ENCODE measurements at regions not wholly inside any gene's neighbourhood (a gene's known extent, or its start where the extent isn't known, plus 50 kb on each side); places are given as distances from the start of the nearest gene placed in this dataset.

DNA sequence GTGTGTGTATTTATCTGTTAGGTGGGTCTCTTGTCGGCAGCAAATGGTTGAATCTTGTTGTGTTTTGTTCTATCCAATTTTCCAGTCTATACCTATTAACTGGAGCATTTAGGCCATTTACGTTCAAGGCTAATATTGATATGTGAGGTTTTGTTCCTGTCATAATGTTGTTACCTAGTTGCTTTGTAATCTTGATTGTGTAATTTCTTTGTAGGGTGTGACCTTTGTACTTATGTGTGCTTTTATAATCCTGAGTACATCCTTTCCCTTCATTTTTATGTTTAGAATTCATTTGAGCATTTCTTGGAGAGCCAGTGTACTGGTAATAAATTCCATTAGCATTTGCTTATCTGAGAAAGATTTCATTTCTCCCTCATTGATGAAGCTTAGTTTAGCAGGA, 83.0 kb upstream of the MIR17HG start:
- WGBS = 76% methylated on average over 2 of the region's 2 CpGs
- no peak overlapping the region for H3K27ac ChIP-seq (ENCODE audit: low read depth in 1 of 2, low read length in 2 of 2)
- no peak overlapping the region for H3K4me3 ChIP-seq (ENCODE audit: low read depth in 1 of 3, low read length in 3 of 3)
- H3K4me1 ChIP-seq (ENCODE audit: control insufficient read depth in 4 of 4, insufficient read depth in 4 of 4, low read length in 3 of 4) = no peaks in the 10 kb centered on the region
- no peaks in the 10 kb centered on the region for H3K36me3 ChIP-seq (ENCODE audit: control insufficient read depth in 4 of 4, insufficient read depth in 3 of 4, low read depth in 1 of 4, low read length in 3 of 4)
- peaks cover 0 to 11% (median 0%) of the 10 kb centered on the region in 4 donors for H3K9me3 ChIP-seq (ENCODE audit: control insufficient read depth in 4 of 4, low read length in 3 of 4)
- DNase-seq (ENCODE audit: low spot score) = no peak
- H3K9ac ChIP-seq (ENCODE audit: low read depth in 1 of 2, low read length in 2 of 2) = no peak overlapping the region
- H3K27me3 ChIP-seq (ENCODE audit: control insufficient read depth in 4 of 4, insufficient read depth in 4 of 4, low read length in 3 of 4) = no peaks in the 10 kb centered on the region
- TF ChIP-seq EGR1 (IDR thresholded peaks at IDR 0.05; ENCODE audit: low read depth in 2 of 2) (no peak), MAX (IDR thresholded peaks at IDR 0.05) (no peak), FOXA2 (IDR thresholded peaks at IDR 0.05) (no peak)

DNA sequence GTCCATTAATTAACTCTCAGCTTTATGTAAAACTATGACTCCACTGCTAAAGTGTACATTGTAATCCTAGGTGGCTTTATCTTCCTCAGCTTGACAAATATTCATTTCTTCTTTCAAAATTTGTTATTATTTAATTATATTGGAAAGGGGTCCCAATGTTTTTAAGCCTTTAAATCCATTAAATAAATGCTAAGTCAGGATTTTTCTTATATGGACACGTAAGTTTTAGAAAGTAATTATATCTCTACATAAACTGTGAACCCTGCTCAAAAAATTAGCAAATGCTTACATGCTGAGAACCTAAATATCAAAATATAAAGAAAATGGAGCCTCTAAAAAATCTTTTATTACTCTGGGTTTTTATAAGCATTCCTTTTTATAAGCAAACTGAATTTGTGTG, 78.2 kb upstream of the MIR17HG start:
- Histone ChIP-seq H3K27me3 (ENCODE audit: control insufficient read depth in 4 of 4, insufficient read depth in 4 of 4, low read length in 3 of 4) (no peaks in the 10 kb centered on the region), H3K36me3 (ENCODE audit: control insufficient read depth in 4 of 4, insufficient read depth in 3 of 4, low read depth in 1 of 4, low read length in 3 of 4) (no peaks in the 10 kb centered on the region), H3K4me3 (ENCODE audit: low read depth in 1 of 3, low read length in 3 of 3) (no peak overlapping the region), H3K27ac (ENCODE audit: low read depth in 1 of 2, low read length in 2 of 2) (no peak overlapping the region), H3K4me1 (ENCODE audit: control insufficient read depth in 4 of 4, insufficient read depth in 4 of 4, low read length in 3 of 4) (no peaks in the 10 kb centered on the region), H3K9me3 (ENCODE audit: control insufficient read depth in 4 of 4, low read length in 3 of 4) (peaks cover 0 to 11% (median 0%) of the 10 kb centered on the region in 4 donors), H3K9ac (ENCODE audit: low read depth in 1 of 2, low read length in 2 of 2) (no peak overlapping the region)
- TF ChIP-seq HNF4G (IDR thresholded peaks at IDR 0.05) = no peak
- no peak for TF ChIP-seq EGR1 (IDR thresholded peaks at IDR 0.05; ENCODE audit: low read depth in 2 of 2)
- TF ChIP-seq HNF4A (conservative IDR thresholded peaks at IDR 0.05) = no peak
- TF ChIP-seq, protein P1, sequence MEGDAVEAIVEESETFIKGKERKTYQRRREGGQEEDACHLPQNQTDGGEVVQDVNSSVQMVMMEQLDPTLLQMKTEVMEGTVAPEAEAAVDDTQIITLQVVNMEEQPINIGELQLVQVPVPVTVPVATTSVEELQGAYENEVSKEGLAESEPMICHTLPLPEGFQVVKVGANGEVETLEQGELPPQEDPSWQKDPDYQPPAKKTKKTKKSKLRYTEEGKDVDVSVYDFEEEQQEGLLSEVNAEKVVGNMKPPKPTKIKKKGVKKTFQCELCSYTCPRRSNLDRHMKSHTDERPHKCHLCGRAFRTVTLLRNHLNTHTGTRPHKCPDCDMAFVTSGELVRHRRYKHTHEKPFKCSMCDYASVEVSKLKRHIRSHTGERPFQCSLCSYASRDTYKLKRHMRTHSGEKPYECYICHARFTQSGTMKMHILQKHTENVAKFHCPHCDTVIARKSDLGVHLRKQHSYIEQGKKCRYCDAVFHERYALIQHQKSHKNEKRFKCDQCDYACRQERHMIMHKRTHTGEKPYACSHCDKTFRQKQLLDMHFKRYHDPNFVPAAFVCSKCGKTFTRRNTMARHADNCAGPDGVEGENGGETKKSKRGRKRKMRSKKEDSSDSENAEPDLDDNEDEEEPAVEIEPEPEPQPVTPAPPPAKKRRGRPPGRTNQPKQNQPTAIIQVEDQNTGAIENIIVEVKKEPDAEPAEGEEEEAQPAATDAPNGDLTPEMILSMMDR (IDR thresholded peaks at IDR 0.05; ENCODE audit: low read depth, low read length, missing input control) = no peak
- TF ChIP-seq MAX (IDR thresholded peaks at IDR 0.05) = no peak
- TF ChIP-seq, protein P2, sequence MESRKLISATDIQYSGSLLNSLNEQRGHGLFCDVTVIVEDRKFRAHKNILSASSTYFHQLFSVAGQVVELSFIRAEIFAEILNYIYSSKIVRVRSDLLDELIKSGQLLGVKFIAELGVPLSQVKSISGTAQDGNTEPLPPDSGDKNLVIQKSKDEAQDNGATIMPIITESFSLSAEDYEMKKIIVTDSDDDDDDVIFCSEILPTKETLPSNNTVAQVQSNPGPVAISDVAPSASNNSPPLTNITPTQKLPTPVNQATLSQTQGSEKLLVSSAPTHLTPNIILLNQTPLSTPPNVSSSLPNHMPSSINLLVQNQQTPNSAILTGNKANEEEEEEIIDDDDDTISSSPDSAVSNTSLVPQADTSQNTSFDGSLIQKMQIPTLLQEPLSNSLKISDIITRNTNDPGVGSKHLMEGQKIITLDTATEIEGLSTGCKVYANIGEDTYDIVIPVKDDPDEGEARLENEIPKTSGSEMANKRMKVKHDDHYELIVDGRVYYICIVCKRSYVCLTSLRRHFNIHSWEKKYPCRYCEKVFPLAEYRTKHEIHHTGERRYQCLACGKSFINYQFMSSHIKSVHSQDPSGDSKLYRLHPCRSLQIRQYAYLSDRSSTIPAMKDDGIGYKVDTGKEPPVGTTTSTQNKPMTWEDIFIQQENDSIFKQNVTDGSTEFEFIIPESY (IDR thresholded peaks at IDR 0.05) = no peak
- no peak for TF ChIP-seq JUND (IDR thresholded peaks at IDR 0.05)
- DNase-seq (ENCODE audit: low spot score) = no peak
- WGBS = 89% methylated on average over 1 of the region's 1 CpG

DNA sequence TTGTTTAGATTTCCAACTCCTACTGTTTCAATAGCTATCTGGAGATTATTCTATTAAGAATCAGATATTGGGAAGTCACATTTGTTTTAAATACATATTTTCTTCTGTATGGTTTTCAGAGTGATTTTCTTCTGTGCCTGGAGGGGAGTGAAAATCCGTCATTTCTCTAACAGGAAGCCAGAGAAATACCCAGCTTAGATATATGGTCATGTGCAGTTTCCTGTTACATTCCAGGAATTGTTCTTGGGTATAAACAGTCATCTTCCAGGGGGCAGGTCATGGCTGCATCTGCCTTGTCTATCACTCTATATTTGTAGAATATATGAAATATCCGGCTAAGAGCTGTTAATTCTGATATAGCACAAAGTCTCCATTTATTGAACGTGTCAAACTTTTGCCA, 77.5 kb upstream of the MIR17HG start:
- H3K36me3 ChIP-seq (ENCODE audit: control insufficient read depth in 4 of 4, insufficient read depth in 3 of 4, low read depth in 1 of 4, low read length in 3 of 4) = no peaks in the 10 kb centered on the region
- WGBS = 27% methylated on average over 3 of the region's 3 CpGs
- H3K4me3 ChIP-seq (ENCODE audit: low read depth in 1 of 3, low read length in 3 of 3) = no peak overlapping the region
- H3K27me3 ChIP-seq (ENCODE audit: control insufficient read depth in 4 of 4, insufficient read depth in 4 of 4, low read length in 3 of 4) = no peaks in the 10 kb centered on the region
- no peak overlapping the region for H3K27ac ChIP-seq (ENCODE audit: low read depth in 1 of 2, low read length in 2 of 2)
- no peak for DNase-seq (ENCODE audit: low spot score)
- peaks cover 0 to 6% (median 0%) of the 10 kb centered on the region in 4 donors for H3K9me3 ChIP-seq (ENCODE audit: control insufficient read depth in 4 of 4, low read length in 3 of 4)
- no peaks in the 10 kb centered on the region for H3K4me1 ChIP-seq (ENCODE audit: control insufficient read depth in 4 of 4, insufficient read depth in 4 of 4, low read length in 3 of 4)
- no peak overlapping the region for H3K9ac ChIP-seq (ENCODE audit: low read depth in 1 of 2, low read length in 2 of 2)
- no peak for TF ChIP-seq HNF4G (IDR thresholded peaks at IDR 0.05)
- TF ChIP-seq HNF4A (conservative IDR thresholded peaks at IDR 0.05) = no peak
- TF ChIP-seq NR2F2 (IDR thresholded peaks at IDR 0.05) = no peak
- TF ChIP-seq, protein P2 (IDR thresholded peaks at IDR 0.05) = no peak
- no peak for TF ChIP-seq MAX (IDR thresholded peaks at IDR 0.05)
- no peak for TF ChIP-seq JUND (IDR thresholded peaks at IDR 0.05)
- no peak for TF ChIP-seq FOXA1 (IDR thresholded peaks at IDR 0.05)
- no peak for TF ChIP-seq GABPA (IDR thresholded peaks at IDR 0.05 in 1 of 2, conservative IDR thresholded peaks at IDR 0.05 in 1 of 2)
- no peak for TF ChIP-seq RAD21 (IDR thresholded peaks at IDR 0.05)
- TF ChIP-seq RXRA (IDR thresholded peaks at IDR 0.05) = no peak
- TF ChIP-seq, protein P3, sequence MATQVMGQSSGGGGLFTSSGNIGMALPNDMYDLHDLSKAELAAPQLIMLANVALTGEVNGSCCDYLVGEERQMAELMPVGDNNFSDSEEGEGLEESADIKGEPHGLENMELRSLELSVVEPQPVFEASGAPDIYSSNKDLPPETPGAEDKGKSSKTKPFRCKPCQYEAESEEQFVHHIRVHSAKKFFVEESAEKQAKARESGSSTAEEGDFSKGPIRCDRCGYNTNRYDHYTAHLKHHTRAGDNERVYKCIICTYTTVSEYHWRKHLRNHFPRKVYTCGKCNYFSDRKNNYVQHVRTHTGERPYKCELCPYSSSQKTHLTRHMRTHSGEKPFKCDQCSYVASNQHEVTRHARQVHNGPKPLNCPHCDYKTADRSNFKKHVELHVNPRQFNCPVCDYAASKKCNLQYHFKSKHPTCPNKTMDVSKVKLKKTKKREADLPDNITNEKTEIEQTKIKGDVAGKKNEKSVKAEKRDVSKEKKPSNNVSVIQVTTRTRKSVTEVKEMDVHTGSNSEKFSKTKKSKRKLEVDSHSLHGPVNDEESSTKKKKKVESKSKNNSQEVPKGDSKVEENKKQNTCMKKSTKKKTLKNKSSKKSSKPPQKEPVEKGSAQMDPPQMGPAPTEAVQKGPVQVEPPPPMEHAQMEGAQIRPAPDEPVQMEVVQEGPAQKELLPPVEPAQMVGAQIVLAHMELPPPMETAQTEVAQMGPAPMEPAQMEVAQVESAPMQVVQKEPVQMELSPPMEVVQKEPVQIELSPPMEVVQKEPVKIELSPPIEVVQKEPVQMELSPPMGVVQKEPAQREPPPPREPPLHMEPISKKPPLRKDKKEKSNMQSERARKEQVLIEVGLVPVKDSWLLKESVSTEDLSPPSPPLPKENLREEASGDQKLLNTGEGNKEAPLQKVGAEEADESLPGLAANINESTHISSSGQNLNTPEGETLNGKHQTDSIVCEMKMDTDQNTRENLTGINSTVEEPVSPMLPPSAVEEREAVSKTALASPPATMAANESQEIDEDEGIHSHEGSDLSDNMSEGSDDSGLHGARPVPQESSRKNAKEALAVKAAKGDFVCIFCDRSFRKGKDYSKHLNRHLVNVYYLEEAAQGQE (IDR thresholded peaks at IDR 0.05) = no peak
- TF ChIP-seq FOXA2 (IDR thresholded peaks at IDR 0.05) = no peak
- no peak for TF ChIP-seq EGR1 (IDR thresholded peaks at IDR 0.05; ENCODE audit: low read depth in 2 of 2)
- TF ChIP-seq, protein P4, sequence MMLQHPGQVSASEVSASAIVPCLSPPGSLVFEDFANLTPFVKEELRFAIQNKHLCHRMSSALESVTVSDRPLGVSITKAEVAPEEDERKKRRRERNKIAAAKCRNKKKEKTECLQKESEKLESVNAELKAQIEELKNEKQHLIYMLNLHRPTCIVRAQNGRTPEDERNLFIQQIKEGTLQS (IDR thresholded peaks at IDR 0.05) = no peak
- no peak for TF ChIP-seq YY1 (IDR thresholded peaks at IDR 0.05)
- TF ChIP-seq TAF1 (conservative IDR thresholded peaks at IDR 0.05) = no peak

All from liver (tissue), 8 donors.